Suprapubic skin (tissue), 4 donors: ENCODE measurements at regions not wholly inside any gene's neighbourhood (a gene's known extent, or its start where the extent isn't known, plus 50 kb on each side); places are given as distances from the start of the nearest gene placed in this dataset.

ENCODE experiments used
- CTCF ChIP-seq, 2 donors: fragments of 200-600 bp in 1 of 2; fragments of 450-650 bp in 1 of 2; sonication (generic) in 1 of 2; IDR thresholded peaks; one replicate each; pipeline ENCODE4 v1.5.1; 2016 to 2019; ENCODE audit warnings: antibody characterized with exemption in 2 of 2, mild to moderate bottlenecking in 1 of 2, moderate library complexity in 1 of 2
- EP300 ChIP-seq: sonication (generic); formaldehyde crosslinking; IDR thresholded peaks from one replicate; pipeline ENCODE4 v1.6.1; 2017; ENCODE audit warnings: antibody characterized with exemption
- POLR2A ChIP-seq, 2 donors: fragments of 450-650 bp; IDR thresholded peaks; one replicate each; pipeline ENCODE4 v1.6.1; 2017; ENCODE audit warnings: antibody characterized with exemption in 2 of 2, mild to moderate bottlenecking in 2 of 2, moderate library complexity in 2 of 2
- POLR2AphosphoS5 ChIP-seq, 3 donors: sonication (generic); formaldehyde crosslinking; IDR thresholded peaks; one replicate each; pipeline ENCODE4 v1.6.1; 2017; ENCODE audit warnings: antibody characterized with exemption in 3 of 3

DNA sequence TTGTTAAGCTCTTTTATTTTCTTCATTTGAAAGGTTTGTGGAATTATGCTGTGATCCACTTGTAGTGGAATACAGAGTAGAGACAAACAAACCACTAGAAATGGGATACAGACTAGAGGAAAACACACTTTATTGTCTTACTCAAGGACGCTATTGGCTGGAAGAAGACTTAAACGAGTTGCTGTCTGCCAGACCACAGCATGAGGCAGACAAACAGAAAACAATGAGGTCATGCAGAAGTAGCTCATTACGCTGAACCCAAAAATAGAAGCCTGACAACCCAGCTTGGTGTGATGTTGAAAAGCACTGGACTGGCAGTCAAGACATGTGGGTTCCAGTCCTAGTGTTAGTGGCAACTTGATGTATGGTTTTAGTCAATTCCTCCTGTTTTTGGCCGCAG, 62.4 kb upstream of the P3H2 start:
- no peak for TF ChIP-seq POLR2AphosphoS5 (IDR thresholded peaks at IDR 0.05)
- TF ChIP-seq CTCF (IDR thresholded peaks at IDR 0.05), result no peak
- TF ChIP-seq EP300, result no peak
- no peak for TF ChIP-seq POLR2A (IDR thresholded peaks at IDR 0.05)
